ENCODE measurements at regions not wholly inside any gene's neighbourhood (a gene's known extent, or its start where the extent isn't known, plus 50 kb on each side); places are given as distances from the start of the nearest gene placed in this dataset.

- no peaks in the 10 kb centered on the region for H3K36me3 ChIP-seq (ENCODE audit: control insufficient read depth in 4 of 4, insufficient read depth in 3 of 4, low read depth in 1 of 4, low read length in 3 of 4)
- H3K4me3 ChIP-seq (ENCODE audit: low read depth in 1 of 3, low read length in 3 of 3) = no peak overlapping the region
- no peaks in the 10 kb centered on the region for H3K27me3 ChIP-seq (ENCODE audit: control insufficient read depth in 4 of 4, insufficient read depth in 4 of 4, low read length in 3 of 4)
- no peak overlapping the region for H3K9ac ChIP-seq (ENCODE audit: low read depth in 1 of 2, low read length in 2 of 2)
- DNase-seq (ENCODE audit: low spot score) = no peak
- no peaks in the 10 kb centered on the region for H3K4me1 ChIP-seq (ENCODE audit: control insufficient read depth in 4 of 4, insufficient read depth in 4 of 4, low read length in 3 of 4)
- WGBS = 93% methylated on average over 2 of the region's 2 CpGs
- no peaks in the 10 kb centered on the region for H3K9me3 ChIP-seq (ENCODE audit: control insufficient read depth in 4 of 4, low read length in 3 of 4)
- H3K27ac ChIP-seq (ENCODE audit: low read depth in 1 of 2, low read length in 2 of 2) = no peak overlapping the region
- TF ChIP-seq REST (IDR thresholded peaks at IDR 0.05) = no peak
- TF ChIP-seq RXRA (IDR thresholded peaks at IDR 0.05) = no peak
- no peak for TF ChIP-seq HNF4G (IDR thresholded peaks at IDR 0.05)
- no peak for TF ChIP-seq CTCF (IDR thresholded peaks at IDR 0.05; ENCODE audit: low read depth, low read length, missing input control)
These were observed 122.3 kb upstream of the MBNL1 start for GRCh38 chr3:152146461-152146860.

- Histone ChIP-seq H3K27ac (ENCODE audit: low read depth in 1 of 2, low read length in 2 of 2) (no peak overlapping the region), H3K9ac (ENCODE audit: low read depth in 1 of 2, low read length in 2 of 2) (no peak overlapping the region), H3K4me3 (ENCODE audit: low read depth in 1 of 3, low read length in 3 of 3) (no peak overlapping the region), H3K36me3 (ENCODE audit: control insufficient read depth in 4 of 4, insufficient read depth in 3 of 4, low read depth in 1 of 4, low read length in 3 of 4) (no peaks in the 10 kb centered on the region), H3K9me3 (ENCODE audit: control insufficient read depth in 4 of 4, low read length in 3 of 4) (no peaks in the 10 kb centered on the region), H3K27me3 (ENCODE audit: control insufficient read depth in 4 of 4, insufficient read depth in 4 of 4, low read length in 3 of 4) (no peaks in the 10 kb centered on the region), H3K4me1 (ENCODE audit: control insufficient read depth in 4 of 4, insufficient read depth in 4 of 4, low read length in 3 of 4) (no peaks in the 10 kb centered on the region)
- DNase-seq (ENCODE audit: low spot score) = no peak
- TF ChIP-seq GABPA (IDR thresholded peaks at IDR 0.05 in 1 of 2, conservative IDR thresholded peaks at IDR 0.05 in 1 of 2) (no peak), ATF3 (IDR thresholded peaks at IDR 0.05) (no peak), HNF4A (conservative IDR thresholded peaks at IDR 0.05) (no peak), FOXA2 (IDR thresholded peaks at IDR 0.05) (no peak), JUND (IDR thresholded peaks at IDR 0.05) (no peak), FOXA1 (IDR thresholded peaks at IDR 0.05) (no peak), YY1 (IDR thresholded peaks at IDR 0.05) (no peak), CTCF (IDR thresholded peaks at IDR 0.05; ENCODE audit: low read depth, low read length, missing input control) (no peak), MAX (IDR thresholded peaks at IDR 0.05) (no peak), REST (IDR thresholded peaks at IDR 0.05) (no peak), ZBTB33 (IDR thresholded peaks at IDR 0.05) (no peak), RAD21 (IDR thresholded peaks at IDR 0.05) (no peak), TAF1 (conservative IDR thresholded peaks at IDR 0.05) (no peak), NR2F2 (IDR thresholded peaks at IDR 0.05) (no peak), EGR1 (IDR thresholded peaks at IDR 0.05; ENCODE audit: low read depth in 2 of 2) (no peak), RXRA (IDR thresholded peaks at IDR 0.05) (no peak), HNF4G (IDR thresholded peaks at IDR 0.05) (no peak), SP1 (IDR thresholded peaks at IDR 0.05) (no peak)
These were observed 121.0 kb upstream of the MBNL1 start for GRCh38 chr3:152147748-152148147.
